ENCODE measurements at regions not wholly inside any gene's neighbourhood (a gene's known extent, or its start where the extent isn't known, plus 50 kb on each side); places are given as distances from the start of the nearest gene placed in this dataset.
A peak's percentile ranks its signal among the peaks of the same experiment; 100 is the strongest.
"Not testable (repeated sequence)": the region's sequence is repeated elsewhere in the genome, so short reads cannot be mapped to it uniquely, and the experiment has no call there.

DNA sequence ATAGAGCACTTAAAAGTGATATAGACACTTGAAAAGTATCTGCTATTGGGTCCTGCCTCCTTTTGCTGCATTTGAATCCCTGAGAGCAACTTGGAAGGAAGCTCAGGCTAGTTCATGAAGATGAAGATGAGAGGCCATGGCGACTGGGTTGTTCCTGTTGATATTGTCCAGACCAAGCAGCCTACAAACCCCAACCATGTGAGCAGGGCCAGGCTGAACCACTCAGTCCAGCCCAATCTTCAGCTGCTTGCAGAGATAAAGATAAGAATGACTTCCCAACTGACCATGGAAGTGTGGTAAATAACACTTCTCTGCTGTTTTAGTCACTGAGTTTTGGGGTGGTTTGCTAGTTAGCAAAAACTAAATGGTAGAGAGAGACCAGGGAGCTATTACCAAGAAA, 417.6 kb downstream of the SOX11 start:
- no peak for DNase-seq

GRCh38 chr2:6111781-6112261, 419.6 kb downstream of the SOX11 start:
- no peak for DNase-seq

- peak in 9 of 58 donors; percentile 0 to 77 (median 17) for DNase-seq
Measured at GRCh38 chr2:6113786-6114185, 421.6 kb downstream of the SOX11 start.

- DNase-seq, result no peak
Measured at GRCh38 chr2:6127718-6128117, 435.5 kb downstream of the SOX11 start.

- no peak for DNase-seq
Measured at GRCh38 chr2:6139142-6139541, 447.0 kb downstream of the SOX11 start.

DNA sequence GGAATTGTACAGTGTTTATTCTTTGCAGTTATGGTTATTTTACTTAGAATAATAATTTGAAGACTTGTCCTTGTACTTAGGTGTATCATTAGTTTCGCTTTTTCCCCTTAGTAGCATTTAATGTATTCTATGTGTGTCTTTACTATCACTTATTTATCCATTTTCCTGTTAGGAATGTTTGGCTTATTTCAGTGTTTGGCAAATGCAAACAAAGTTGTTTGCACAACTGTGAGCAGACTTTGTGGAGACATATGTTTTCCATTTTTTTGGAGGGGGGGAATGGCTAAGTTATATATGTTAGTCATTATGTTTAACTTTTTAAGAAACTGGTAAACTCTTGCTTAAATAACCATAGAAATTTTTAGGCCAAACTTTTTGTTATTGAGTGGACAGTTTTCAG, 447.7 kb downstream of the SOX11 start:
- no peak for DNase-seq

GRCh38 chr2:6140509-6140908, 448.3 kb downstream of the SOX11 start:
- no peak for DNase-seq

GRCh38 chr2:6143812-6144211, 451.6 kb downstream of the SOX11 start:
- DNase-seq, result no peak

DNA sequence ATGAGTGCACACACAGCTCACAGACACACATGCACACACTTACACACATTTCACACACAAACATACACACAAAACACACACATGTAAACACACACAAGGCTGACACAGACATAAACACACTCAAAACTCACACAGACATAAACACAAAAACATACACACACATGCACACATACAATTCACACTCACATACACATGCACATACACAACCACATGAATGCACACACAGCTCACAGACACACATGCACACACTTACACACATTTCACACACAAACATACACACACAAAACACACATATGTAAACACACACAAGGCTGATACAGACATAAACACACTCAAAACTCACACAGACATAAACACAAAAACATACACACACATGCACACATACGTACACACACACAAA, 455.0 kb downstream of the SOX11 start:
- not testable (repeated sequence) for DNase-seq

DNA sequence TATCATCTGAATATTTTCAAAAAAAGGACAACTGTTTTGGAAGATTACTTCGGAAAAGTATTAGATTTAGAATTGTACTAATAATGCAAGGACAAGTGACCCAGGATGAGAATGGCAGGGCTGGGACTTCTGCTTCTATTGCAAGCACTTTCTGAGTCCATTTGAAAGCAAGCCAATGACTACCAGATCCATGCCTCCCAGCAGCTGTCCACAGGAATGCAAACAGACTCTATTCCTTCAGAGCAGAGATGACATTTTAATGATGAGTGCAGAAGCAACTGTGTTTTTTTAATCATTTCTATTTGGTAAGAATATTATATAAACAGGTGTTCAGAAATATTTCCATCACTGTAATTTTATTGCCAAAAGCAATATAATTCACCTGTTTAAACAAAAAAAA, 456.7 kb downstream of the SOX11 start:
- no peak for DNase-seq

DNA sequence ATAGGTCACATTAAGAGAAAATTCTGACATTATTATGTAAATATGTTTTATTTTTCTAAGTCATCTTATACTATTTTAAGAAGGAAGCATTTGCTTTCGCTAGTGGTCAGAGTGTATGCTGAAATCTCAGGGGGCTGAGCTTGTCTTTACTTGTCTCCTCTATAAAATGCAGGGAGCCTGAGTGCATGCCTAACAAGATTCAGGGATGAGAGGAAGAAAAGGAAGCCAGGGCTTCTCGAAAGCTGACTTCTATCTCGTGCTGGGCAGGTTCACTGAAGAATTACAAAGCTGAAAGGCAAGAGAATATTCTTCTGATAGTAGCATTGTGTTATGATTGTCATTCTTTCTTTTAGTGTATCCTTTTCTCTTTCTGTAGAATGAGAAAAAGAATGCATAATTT, 467.4 kb downstream of the SOX11 start:
- no peak for DNase-seq

DNA sequence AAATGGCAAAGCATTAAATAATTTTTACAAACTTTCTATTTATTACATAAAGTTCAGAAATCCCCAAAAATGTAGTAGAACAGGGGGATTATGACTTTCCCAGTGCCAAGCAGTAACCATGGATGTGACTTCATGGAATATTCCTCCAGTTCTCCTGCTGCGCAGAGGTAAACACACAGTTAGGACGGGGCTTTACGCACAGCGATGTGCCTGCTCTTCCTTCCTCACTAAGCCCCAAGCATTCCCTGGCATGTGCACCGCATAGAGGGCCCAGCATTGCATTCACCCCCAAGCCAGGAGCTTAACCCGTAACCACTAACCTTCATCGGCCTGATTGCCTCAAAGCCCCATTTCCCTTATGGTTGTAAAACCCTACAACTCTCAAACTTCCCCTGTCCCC, 471.7 kb downstream of the SOX11 start:
- no peak for DNase-seq

- DNase-seq, result no peak
Measured at GRCh38 chr2:6164986-6165747, 473.0 kb downstream of the SOX11 start.

DNA sequence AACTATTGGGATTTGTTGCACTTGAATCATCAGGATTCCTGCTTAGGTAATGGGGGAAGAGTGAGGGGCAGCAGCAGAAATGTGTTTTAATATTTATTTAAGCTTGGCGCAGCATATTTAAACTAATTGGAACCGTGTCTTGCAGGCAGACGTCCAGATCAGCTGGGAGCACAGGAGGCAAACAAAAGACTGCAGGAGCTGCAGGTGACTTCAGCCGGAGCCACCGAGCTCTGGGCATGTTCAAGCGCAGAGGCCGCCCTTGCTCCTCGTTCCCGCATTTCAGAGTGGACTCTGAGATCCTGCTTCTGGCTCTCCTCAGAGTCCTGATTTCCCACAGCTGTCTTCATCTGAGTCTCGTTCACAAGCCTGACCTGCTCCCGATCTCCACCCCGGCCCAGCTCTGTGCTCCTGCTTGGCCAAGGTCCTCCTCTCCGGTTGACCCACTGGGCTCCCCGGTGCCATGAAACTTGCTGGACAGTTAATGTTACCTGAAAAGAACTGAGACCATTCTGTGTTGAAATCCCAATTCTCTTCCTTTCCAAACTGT, 475.5 kb downstream of the SOX11 start:
- no peak for DNase-seq

DNA sequence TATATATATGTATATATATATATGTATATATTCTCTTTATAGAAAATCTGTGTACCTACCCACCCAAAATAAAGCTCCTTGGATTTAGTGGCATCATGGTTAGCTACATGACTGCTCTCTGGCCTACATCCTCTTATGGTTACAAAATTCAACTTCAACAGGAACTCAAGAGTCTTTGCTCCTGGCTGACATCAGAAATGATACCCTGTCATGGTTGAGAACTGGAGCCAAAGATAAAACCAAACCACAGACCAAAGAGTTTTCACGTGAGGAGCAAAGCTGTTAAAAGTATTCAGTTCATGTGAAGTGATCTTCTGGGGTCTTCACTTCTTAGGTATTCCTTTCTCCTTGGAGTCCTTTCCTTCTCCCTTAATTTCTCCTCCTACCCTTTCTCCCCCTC, 476.3 kb downstream of the SOX11 start:
- no peak for DNase-seq

GRCh38 chr2:6171294-6171693, 479.1 kb downstream of the SOX11 start:
- DNase-seq, result no peak

- DNase-seq, result no peak
Measured at GRCh38 chr2:6177811-6178210, 485.6 kb downstream of the SOX11 start.

DNA sequence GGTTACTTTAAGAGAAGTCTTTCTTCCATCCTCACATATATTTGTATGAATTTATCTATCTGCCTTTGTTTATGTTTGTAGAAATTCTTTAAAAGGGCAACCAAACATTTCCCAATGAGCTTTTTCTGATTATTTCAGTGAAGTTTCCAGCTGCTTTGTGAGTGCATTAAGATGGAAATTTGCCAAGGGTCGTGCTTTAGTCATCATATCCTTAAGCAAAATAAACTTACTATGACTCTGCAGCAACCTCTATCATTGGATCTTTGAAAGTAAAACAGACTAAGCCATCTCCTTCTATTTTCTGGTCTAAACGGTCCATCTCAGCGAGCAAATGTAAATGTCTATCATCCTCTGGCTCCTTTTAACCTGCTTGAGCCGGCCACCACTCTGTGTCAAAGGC, 489.3 kb downstream of the SOX11 start:
- DNase-seq, result no peak

DNA sequence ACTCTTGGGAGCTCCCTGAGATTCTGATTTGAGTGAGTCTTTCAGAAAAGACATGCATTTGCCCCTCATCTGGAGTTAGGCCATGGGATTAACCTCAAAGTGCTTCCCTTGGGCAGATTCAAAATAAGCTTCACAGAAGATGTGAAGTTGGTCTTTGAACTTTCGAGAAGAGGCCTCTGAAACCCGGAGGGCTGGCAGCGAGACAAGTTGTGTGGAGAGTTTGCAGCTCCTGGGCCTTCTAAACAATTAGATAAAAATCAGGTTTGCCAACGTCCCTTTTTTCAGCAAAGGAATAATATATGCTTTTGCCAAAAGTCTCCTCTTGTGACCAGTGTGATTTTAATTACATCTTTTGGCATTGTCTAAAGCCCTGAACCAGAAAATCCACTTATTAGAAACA, 489.7 kb downstream of the SOX11 start:
- no peak for DNase-seq

DNA sequence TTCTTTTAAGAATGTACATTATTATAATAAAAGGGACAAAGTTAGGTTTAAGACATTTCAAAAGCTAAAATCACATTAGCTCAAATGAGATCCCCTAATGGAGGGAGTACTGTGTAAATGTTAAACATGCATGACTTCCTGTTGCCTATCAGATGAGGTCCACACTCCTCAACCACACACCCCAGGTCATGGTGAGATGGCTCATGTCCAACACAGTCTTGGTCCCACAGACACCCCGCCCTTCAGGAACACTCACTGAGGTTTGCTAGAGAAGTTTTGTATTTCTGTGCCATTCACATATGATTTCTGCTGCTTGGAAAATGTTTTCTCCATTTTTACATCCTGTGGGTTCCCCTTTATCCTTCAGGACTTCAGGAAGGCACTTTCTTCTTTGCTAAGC, 491.0 kb downstream of the SOX11 start:
- DNase-seq, result no peak

- DNase-seq, result no peak
Measured at GRCh38 chr2:6184532-6185292, 492.5 kb downstream of the SOX11 start.

DNA sequence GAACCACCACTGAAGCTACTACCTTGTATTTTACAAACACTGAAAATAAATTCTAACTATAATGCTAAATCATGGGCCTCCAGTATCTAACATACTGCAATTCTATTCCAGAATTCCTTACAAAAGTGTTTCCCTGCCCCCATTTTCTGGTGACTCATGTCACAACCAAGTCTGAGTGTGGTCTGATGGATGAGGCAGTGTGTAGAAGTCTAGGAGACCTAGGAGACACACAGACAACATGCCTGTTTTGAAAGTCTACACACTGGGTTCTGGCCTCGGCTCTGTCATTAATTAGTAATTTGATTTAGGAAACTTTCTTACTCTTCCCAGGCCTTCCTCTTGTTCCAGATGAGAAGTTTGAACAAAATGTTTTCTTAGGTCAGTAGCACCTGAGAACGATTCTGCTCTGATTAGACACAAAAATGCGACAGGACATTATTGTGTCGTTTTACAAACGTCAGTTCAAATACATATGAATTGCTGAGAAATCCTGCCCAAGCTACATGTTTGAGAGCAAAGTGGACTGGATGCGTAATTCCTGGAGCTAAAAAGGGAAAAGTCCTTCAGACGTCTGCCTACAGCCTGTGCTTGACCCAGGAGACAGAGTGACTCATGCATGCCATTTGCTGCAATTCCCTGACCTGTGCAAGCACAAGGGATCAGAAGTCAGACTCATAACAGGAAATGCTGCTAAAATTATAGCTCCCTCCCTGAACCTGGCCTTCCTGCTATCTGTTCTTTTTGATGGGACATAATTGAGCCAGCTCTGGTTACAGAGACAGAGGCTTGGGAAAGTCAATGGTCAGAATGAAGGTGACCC, 494.4 kb downstream of the SOX11 start:
- no peak for DNase-seq

Measured in anterior cingulate cortex (tissue), 58 donors.